A549 (cell line): ENCODE measurements at regions not wholly inside any gene's neighbourhood (a gene's known extent, or its start where the extent isn't known, plus 50 kb on each side); places are given as distances from the start of the nearest gene placed in this dataset.

Source experiments
- ATAC-seq, 2 experiments: fragments of 200-7000 bp in 1 of 2; fragments of >200 bp in 1 of 2; cut with Nextera tagmentation in 1 of 2; cut with Tn5 transposase in 1 of 2; 3 replicates each; pipeline versions ENCODE4 v1.8.0 to v1.9.1; 2018 to 2020; ENCODE audit warnings: mild to moderate bottlenecking in 1 of 2, moderate library complexity in 1 of 2
- CTCF ChIA-PET: fragments of 300-600 bp; sonication (Branson Sonifier 250); formaldehyde crosslinking; extraction: SDS; loops from one replicate; lab custom pipeline; 2021; ENCODE audit warnings: antibody characterized with exemption, inconsistent platforms; lab: Yijun Ruan, JAX
- POLR2A ChIA-PET: fragments of 350-600 bp; formaldehyde crosslinking; extraction: SDS; loops from one replicate; lab custom pipeline; 2021; ENCODE audit warnings: antibody characterized with exemption, inconsistent platforms; lab: Yijun Ruan, JAX
- DNase-seq, 2 experiments: peaks; one replicate each; pipeline versions ENCODE4 v3.0.0 to v3.0.0-alpha.2; 2011 to 2016; ENCODE audit warnings: low read depth in 1 of 2, low spot score in 1 of 2
- FAIRE-seq: peaks from 2 replicates; lab custom pipeline; 2011; peaks lifted over from hg19 to GRCh38; lab: Jason Lieb, UNC
- H3K27ac ChIP-seq, 2 experiments: fragments of >200 bp; sonication (Bioruptor Twin); formaldehyde crosslinking; 3 replicates each; pipeline ENCODE4 v1.5.1; 2016 to 2017
- H3K4me1 ChIP-seq: fragments of >200 bp; sonication (Bioruptor Twin); formaldehyde crosslinking; 3 replicates; pipeline ENCODE4 v1.6.1; 2016
- H3K4me2 ChIP-seq: fragments of >200 bp; sonication (Bioruptor Twin); formaldehyde crosslinking; 3 replicates; pipeline ENCODE4 v1.6.1; 2016
- H3K4me3 ChIP-seq: fragments of >200 bp; sonication (Bioruptor Twin); formaldehyde crosslinking; 3 replicates; pipeline ENCODE4 v1.5.1; 2016
- H3K9me3 ChIP-seq: fragments of >200 bp; sonication (Bioruptor Twin); formaldehyde crosslinking; 3 replicates; pipeline ENCODE4 v1.6.1; 2016
- BHLHE40 ChIP-seq: IDR thresholded peaks from 2 replicates; pipeline ENCODE4 v1.6.1; 2012; ENCODE audit warnings: low read depth, low read length, inconsistent platforms
- CEBPB ChIP-seq, 2 experiments: fragments of >200 bp in 1 of 2; sonication (Bioruptor Twin) in 1 of 2; formaldehyde crosslinking in 1 of 2; IDR thresholded peaks; 2 replicates each; pipeline ENCODE4 v1.6.1; 2012 to 2016
- EP300 ChIP-seq, 2 experiments: fragments of >200 bp; sonication (Bioruptor Twin); formaldehyde crosslinking; IDR thresholded peaks; 2 replicates in 1 of 2; 3 replicates in 1 of 2; pipeline ENCODE4 v1.6.1; 2016 to 2017
- FOSB ChIP-seq: fragments of 250-450 bp; sonication (Bioruptor Pico); IDR thresholded peaks from 2 replicates; pipeline ENCODE4 v1.5.0; 2020; ENCODE audit warnings: mild to moderate bottlenecking, moderate library complexity
- FOXS1 ChIP-seq: fragments of 250-450 bp; sonication (Bioruptor Pico); IDR thresholded peaks from 2 replicates; pipeline ENCODE4 v1.5.0; 2020; ENCODE audit warnings: mild to moderate bottlenecking, moderate library complexity
- GATA3 ChIP-seq: IDR thresholded peaks from 2 replicates; pipeline ENCODE4 v1.6.1; 2012; ENCODE audit warnings: borderline replicate concordance
- HDAC2 ChIP-seq: fragments of 200-600 bp; sonication (generic); IDR thresholded peaks from 2 replicates; pipeline ENCODE4 v1.6.1; 2016
- HES2 ChIP-seq: fragments of >200 bp; sonication (Bioruptor Twin); formaldehyde crosslinking; IDR thresholded peaks from 2 replicates; pipeline ENCODE4 v1.6.1; 2016
- HOXB5 ChIP-seq: fragments of 250-450 bp; sonication (Bioruptor Pico); IDR thresholded peaks from 2 replicates; pipeline ENCODE4 v1.5.0; 2020; ENCODE audit warnings: mild to moderate bottlenecking, moderate library complexity
- JUN ChIP-seq, 2 experiments: fragments of >200 bp; sonication (Bioruptor Twin); formaldehyde crosslinking; IDR thresholded peaks; 2 replicates in 1 of 2; 3 replicates in 1 of 2; pipeline ENCODE4 v1.6.1; 2016 to 2017
- JUNB ChIP-seq: fragments of >200 bp; sonication (Bioruptor Twin); formaldehyde crosslinking; IDR thresholded peaks from 2 replicates; pipeline ENCODE4 v1.6.1; 2016
- KDM1A ChIP-seq: fragments of 200-600 bp; sonication (generic); IDR thresholded peaks from 2 replicates; pipeline ENCODE4 v1.6.1; 2016; ENCODE audit warnings: low read depth, mild to moderate bottlenecking
- KDM5A ChIP-seq: fragments of 200-600 bp; sonication (generic); IDR thresholded peaks from 2 replicates; pipeline ENCODE4 v1.6.1; 2016; ENCODE audit warnings: antibody characterized with exemption, mild to moderate bottlenecking
- MAFK ChIP-seq: fragments of 450-650 bp; IDR thresholded peaks from 2 replicates; pipeline ENCODE4 v1.6.1; 2014; ENCODE audit not compliant: partially characterized antibody
- NPAS2 ChIP-seq: fragments of 250-450 bp; sonication (Bioruptor Pico); IDR thresholded peaks from 2 replicates; pipeline ENCODE4 v1.8.0; 2022; ENCODE audit warnings: mild to moderate bottlenecking, moderate library complexity, borderline replicate concordance
- RAD21 ChIP-seq, 2 experiments: fragments of >200 bp in 1 of 2; sonication (Bioruptor Twin) in 1 of 2; formaldehyde crosslinking in 1 of 2; IDR thresholded peaks in 1 of 2; conservative IDR thresholded peaks in 1 of 2; 2 replicates in 1 of 2; 3 replicates in 1 of 2; pipeline ENCODE4 v1.6.1; 2012 to 2018; ENCODE audit warnings: inconsistent platforms in 1 of 2
- RCOR1 ChIP-seq: fragments of 150-350 bp; IDR thresholded peaks from 2 replicates; pipeline ENCODE4 v1.6.1; 2014; ENCODE audit warnings: antibody characterized with exemption, low read length, low read depth
- RFX5 ChIP-seq: fragments of 450-650 bp; IDR thresholded peaks from 2 replicates; pipeline ENCODE4 v1.7.1; 2014; ENCODE audit warnings: antibody characterized with exemption, mild to moderate bottlenecking, moderate library complexity
- SMC3 ChIP-seq: fragments of >200 bp; sonication (Bioruptor Twin); formaldehyde crosslinking; IDR thresholded peaks from 3 replicates; pipeline ENCODE4 v1.6.1; 2018; ENCODE audit warnings: inconsistent platforms
- SREBF2 ChIP-seq: fragments of 450-650 bp; IDR thresholded peaks from 2 replicates; pipeline ENCODE4 v1.6.1; 2014; ENCODE audit warnings: mild to moderate bottlenecking, moderate library complexity
- TP53 ChIP-seq: fragments of 250-450 bp; sonication (Bioruptor Pico); IDR thresholded peaks from 2 replicates; pipeline ENCODE4 v1.5.0; 2021; ENCODE audit warnings: mild to moderate bottlenecking, moderate library complexity
- ZFP36 ChIP-seq: fragments of 450-650 bp; IDR thresholded peaks from 2 replicates; pipeline ENCODE4 v1.6.1; 2014; ENCODE audit warnings: borderline replicate concordance; ENCODE audit not compliant: partially characterized antibody
- WGBS: methylation state at CpG from one replicate; pipeline ENCODE4 v1.1.6; 2017; ENCODE audit errors: missing lambda C conversion rate; 5-methylcytosine and 5-hydroxymethylcytosine counted together
- TF ChIP-seq, protein P1 (sequence below): IDR thresholded peaks from 2 replicates; pipeline ENCODE4 v1.6.1; 2012; ENCODE audit warnings: low read depth, borderline replicate concordance

GRCh38 chr6:126185774-126186173, 154.1 kb upstream of the CENPW start:
- TF ChIP-seq JUN (IDR thresholded peaks at IDR 0.05), result no peak
- no peak for TF ChIP-seq TP53
- TF ChIP-seq HOXB5 (CRISPR knock-in tag), result no peak
- no peak for TF ChIP-seq NPAS2
- no peak for TF ChIP-seq KDM5A
- TF ChIP-seq FOSB, result no peak
- no peak for TF ChIP-seq ZFP36
- no peak for TF ChIP-seq RFX5
- no peak for TF ChIP-seq GATA3
- TF ChIP-seq JUNB, result no peak
- TF ChIP-seq, all 56 proteins: peak for 0
- ChIA-PET POLR2A (no interaction called here), CTCF (no interaction called here)
- Histone ChIP-seq H3K4me1 (peaks cover 24% of the 10 kb centered on the region), H3K4me3 (no peak overlapping the region), H3K27ac (no peak overlapping the region), H3K4me2 (no peak overlapping the region), H3K9me3 (no peaks in the 10 kb centered on the region)
- WGBS, result 76% methylated on average over 1 of the region's 1 CpG
- no peak for DNase-seq
- FAIRE-seq, result no peak
- ATAC-seq, result no peak

- ChIA-PET POLR2A (no interaction called here), CTCF (interaction anchor here (0.6 kb wide), 1 partner anchor 329 kb away, joined by 3 read pairs; no protein-coding TSS in a partner anchor)
- no peak overlapping the region for H3K27ac ChIP-seq
- ATAC-seq (no peak), DNase-seq (peak in 1 of 2 experiments; percentile 6), FAIRE-seq (no peak)
- H3K9me3 ChIP-seq, result 0 out of 3 replicates have a peak, but pooled peaks cover 4% of the 10 kb centered on the region
- peaks cover 9% of the 10 kb centered on the region; the same call in 1 of the 3 replicates for H3K4me1 ChIP-seq
- TF ChIP-seq JUNB (0 out of 2 replicates have a peak, but pooled peaks have one; percentile 13), EP300 (IDR thresholded peaks at IDR 0.05) (no peak), CEBPB (IDR thresholded peaks at IDR 0.05) (peak; percentile 48; a peak in 2 of 4 replicates), MAFK (no peak)
- WGBS, result 83% methylated on average over 1 of the region's 1 CpG
- H3K4me2 ChIP-seq, result peak overlapping the region; percentile 20; the same call in 2 of the 3 replicates
- H3K4me3 ChIP-seq, result no peak overlapping the region
Observed at GRCh38 chr6:126188279-126188909, 151.5 kb upstream of the CENPW start.

- no peak for DNase-seq
- no peak for FAIRE-seq
- 7% methylated on average over 1 of the region's 1 CpG for WGBS
- POLR2A ChIA-PET, result no interaction called here
- CTCF ChIA-PET, result no interaction called here
- TF ChIP-seq SREBF2, result no peak
- TF ChIP-seq, protein P1, sequence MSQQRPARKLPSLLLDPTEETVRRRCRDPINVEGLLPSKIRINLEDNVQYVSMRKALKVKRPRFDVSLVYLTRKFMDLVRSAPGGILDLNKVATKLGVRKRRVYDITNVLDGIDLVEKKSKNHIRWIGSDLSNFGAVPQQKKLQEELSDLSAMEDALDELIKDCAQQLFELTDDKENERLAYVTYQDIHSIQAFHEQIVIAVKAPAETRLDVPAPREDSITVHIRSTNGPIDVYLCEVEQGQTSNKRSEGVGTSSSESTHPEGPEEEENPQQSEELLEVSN, result no peak
- TF ChIP-seq JUNB, result no peak
- TF ChIP-seq NPAS2, result no peak
- no peak for TF ChIP-seq SMC3
- no peak for TF ChIP-seq KDM1A
- no peak for TF ChIP-seq HDAC2
- no peak for TF ChIP-seq FOXS1 (CRISPR knock-in tag)
- no peak for TF ChIP-seq RFX5
- no peak for TF ChIP-seq RAD21 (conservative IDR thresholded peaks at IDR 0.05 in 1 of 2, IDR thresholded peaks at IDR 0.05 in 1 of 2)
- no peak for TF ChIP-seq RCOR1
- no peak for TF ChIP-seq BHLHE40
- no peak for TF ChIP-seq HES2
- no peak for ATAC-seq
- Histone ChIP-seq H3K27ac (no peak overlapping the region), H3K9me3 (0 out of 3 replicates have a peak, but pooled peaks cover 4% of the 10 kb centered on the region), H3K4me3 (no peak overlapping the region), H3K4me2 (no peak overlapping the region), H3K4me1 (no peaks in the 10 kb centered on the region)
Observed at GRCh38 chr6:126195625-126196236, 144.2 kb upstream of the CENPW start.
